ENCODE measurements at regions not wholly inside any gene's neighbourhood (a gene's known extent, or its start where the extent isn't known, plus 50 kb on each side); places are given as distances from the start of the nearest gene placed in this dataset.
"Not testable (repeated sequence)": the region's sequence is repeated elsewhere in the genome, so short reads cannot be mapped to it uniquely, and the experiment has no call there.

GRCh38 chr6:122170274-122170673 is 229.2 kb upstream of the HSF2 start:
- intact Hi-C loops (cut with DNase I): no loop called here
- H3K27ac ChIP-seq: no peak overlapping the region
- WGBS, 2 donors: 89 to 90% methylated on average over 2 of the region's 2 CpGs

GRCh38 chr6:122178988-122179387 is 220.5 kb upstream of the HSF2 start:
- TF ChIP-seq POLR2A (IDR thresholded peaks at IDR 0.05) (no peak), CTCF (IDR thresholded peaks at IDR 0.05) (no peak)
- Histone ChIP-seq H3K27me3 (no peaks in the 10 kb centered on the region), H3K9me3 (no peaks in the 10 kb centered on the region), H3K4me1 (no peaks in the 10 kb centered on the region), H3K27ac (no peak overlapping the region), H3K36me3 (no peaks in the 10 kb centered on the region), H3K4me3 (replicated peaks in 1 of 3) (no peak overlapping the region)
- WGBS, 2 donors: 93 to 95% methylated on average over 2 of the region's 2 CpGs
- intact Hi-C loops (cut with DNase I): no loop called here
- DNase-seq: no peak

More at GRCh38 chr6:122170274-122170673, 229.2 kb upstream of the HSF2 start:
- no peak for DNase-seq
- no peaks in the 10 kb centered on the region for H3K9me3 ChIP-seq
- no peak overlapping the region for H3K4me3 ChIP-seq (replicated peaks in 1 of 3)
- no peak for TF ChIP-seq CTCF (IDR thresholded peaks at IDR 0.05)
- TF ChIP-seq POLR2A (IDR thresholded peaks at IDR 0.05): no peak
- H3K4me1 ChIP-seq: no peaks in the 10 kb centered on the region
- no peaks in the 10 kb centered on the region for H3K27me3 ChIP-seq
- no peaks in the 10 kb centered on the region for H3K36me3 ChIP-seq

GRCh38 chr6:122180132-122180531 is 219.3 kb upstream of the HSF2 start:
- TF ChIP-seq POLR2A (IDR thresholded peaks at IDR 0.05) (no peak), CTCF (IDR thresholded peaks at IDR 0.05) (peak in 1 of 6 experiments; percentile 7)
- H3K36me3 ChIP-seq: no peaks in the 10 kb centered on the region
- H3K4me3 ChIP-seq (replicated peaks in 1 of 3): no peak overlapping the region
- no peaks in the 10 kb centered on the region for H3K27me3 ChIP-seq
- no peak for DNase-seq
- 33 to 55% methylated on average over 1 of the region's 1 CpG for WGBS, 2 donors
- intact Hi-C loops (cut with DNase I): no loop called here
- H3K9me3 ChIP-seq: no peaks in the 10 kb centered on the region
- H3K27ac ChIP-seq: no peak overlapping the region
- H3K4me1 ChIP-seq: no peaks in the 10 kb centered on the region

GRCh38 chr6:122182061-122182460 is 217.4 kb upstream of the HSF2 start:
- Histone ChIP-seq H3K36me3 (no peaks in the 10 kb centered on the region), H3K27me3 (no peaks in the 10 kb centered on the region), H3K4me3 (replicated peaks in 1 of 3) (no peak overlapping the region), H3K27ac (no peak overlapping the region), H3K9me3 (no peaks in the 10 kb centered on the region), H3K4me1 (no peaks in the 10 kb centered on the region)
- DNase-seq: no peak
- intact Hi-C loops (cut with DNase I): no loop called here
- 79 to 82% methylated on average over 4 of the region's 4 CpGs for WGBS, 2 donors
- TF ChIP-seq POLR2A (IDR thresholded peaks at IDR 0.05) (no peak), CTCF (IDR thresholded peaks at IDR 0.05) (no peak)

DNA sequence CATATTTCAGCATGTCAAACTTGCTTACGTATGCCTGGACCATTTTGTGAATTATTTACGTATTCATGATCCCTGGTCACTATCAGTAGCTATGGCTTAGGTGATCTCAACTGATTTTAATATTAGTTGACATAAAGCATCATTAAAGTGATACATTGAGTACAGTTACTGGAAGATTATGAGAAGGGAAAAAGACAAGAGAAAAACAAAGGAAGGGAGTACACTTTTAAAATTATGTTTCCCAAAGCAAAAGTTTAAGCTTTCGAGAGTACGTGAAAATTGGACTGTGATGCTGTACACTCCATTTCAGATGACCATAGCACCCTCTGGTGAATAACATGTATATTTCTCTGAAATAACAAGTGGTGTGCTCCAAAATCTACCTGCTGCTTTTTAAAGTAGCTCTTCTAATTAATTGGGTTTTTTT is 215.0 kb upstream of the HSF2 start:
- Histone ChIP-seq H3K4me1 (no peaks in the 10 kb centered on the region), H3K36me3 (no peaks in the 10 kb centered on the region), H3K9me3 (no peaks in the 10 kb centered on the region), H3K27me3 (no peaks in the 10 kb centered on the region), H3K4me3 (replicated peaks in 1 of 3) (no peak overlapping the region), H3K27ac (no peak overlapping the region)
- intact Hi-C loops (cut with DNase I): no loop called here
- WGBS, 2 donors: 38 to 40% methylated on average over 4 of the region's 4 CpGs
- TF ChIP-seq POLR2A (IDR thresholded peaks at IDR 0.05) (no peak), CTCF (IDR thresholded peaks at IDR 0.05) (peak in 3 of 6 experiments; percentile 44 to 59 (median 56))
- DNase-seq: no peak

- intact Hi-C loops (cut with DNase I); DNase-seq: not testable (repeated sequence)
- 92 to 93% methylated on average over 19 of the region's 19 CpGs for WGBS, 2 donors
These were observed 214.0 kb upstream of the HSF2 start for GRCh38 chr6:122185458-122185857.

More at GRCh38 chr6:122185458-122185857, 214.0 kb upstream of the HSF2 start:
- not testable (repeated sequence) for H3K27ac ChIP-seq; H3K4me1 ChIP-seq; H3K27me3 ChIP-seq; H3K36me3 ChIP-seq; H3K9me3 ChIP-seq; H3K4me3 ChIP-seq (replicated peaks in 1 of 3)

All from thyroid gland (tissue), 4 donors.